ENCODE measurements at regions not wholly inside any gene's neighbourhood (a gene's known extent, or its start where the extent isn't known, plus 50 kb on each side); places are given as distances from the start of the nearest gene placed in this dataset.
"Not testable (repeated sequence)": the region's sequence is repeated elsewhere in the genome, so short reads cannot be mapped to it uniquely, and the experiment has no call there.

GRCh38 chr1:80293818-80294217, 1287.3 kb upstream of the ADGRL4 start:
- DNase-seq (ENCODE audit: low spot score): no peak

- not testable (repeated sequence) for DNase-seq (ENCODE audit: low spot score)
Measured at GRCh38 chr1:80288750-80289149, 1282.2 kb upstream of the ADGRL4 start.

- no peak for DNase-seq (ENCODE audit: low spot score)
Measured at GRCh38 chr1:80282536-80282935, 1276.0 kb upstream of the ADGRL4 start.

GRCh38 chr1:80278936-80279335, 1272.4 kb upstream of the ADGRL4 start:
- DNase-seq (ENCODE audit: low spot score): no peak

GRCh38 chr1:80274256-80274655, 1267.7 kb upstream of the ADGRL4 start:
- DNase-seq (ENCODE audit: low spot score): no peak

- no peak for DNase-seq (ENCODE audit: low spot score)
Measured at GRCh38 chr1:80272495-80272894, 1266.0 kb upstream of the ADGRL4 start.

GRCh38 chr1:80258659-80259058, 1252.1 kb upstream of the ADGRL4 start:
- no peak for DNase-seq (ENCODE audit: low spot score)

- DNase-seq (ENCODE audit: low spot score): no peak
Measured at GRCh38 chr1:80251591-80251990, 1245.1 kb upstream of the ADGRL4 start.

- no peak for DNase-seq (ENCODE audit: low spot score)
Measured at GRCh38 chr1:80251171-80251570, 1244.6 kb upstream of the ADGRL4 start.

GRCh38 chr1:80250573-80251168, 1244.1 kb upstream of the ADGRL4 start:
- DNase-seq (ENCODE audit: low spot score): no peak

- no peak for DNase-seq (ENCODE audit: low spot score)
Measured at GRCh38 chr1:80249699-80250098, 1243.2 kb upstream of the ADGRL4 start.

GRCh38 chr1:80248886-80249285, 1242.4 kb upstream of the ADGRL4 start:
- DNase-seq (ENCODE audit: low spot score): no peak

- no peak for DNase-seq (ENCODE audit: low spot score)
Measured at GRCh38 chr1:80245813-80246212, 1239.3 kb upstream of the ADGRL4 start.

GRCh38 chr1:80244372-80244771, 1237.8 kb upstream of the ADGRL4 start:
- no peak for DNase-seq (ENCODE audit: low spot score)

GRCh38 chr1:80241566-80241965, 1235.0 kb upstream of the ADGRL4 start:
- no peak for DNase-seq (ENCODE audit: low spot score)

- DNase-seq (ENCODE audit: low spot score): no peak
Measured at GRCh38 chr1:80225510-80225909, 1219.0 kb upstream of the ADGRL4 start.

GRCh38 chr1:80221319-80221718, 1214.8 kb upstream of the ADGRL4 start:
- no peak for DNase-seq (ENCODE audit: low spot score)

GRCh38 chr1:80218112-80218511, 1211.6 kb upstream of the ADGRL4 start:
- no peak for DNase-seq (ENCODE audit: low spot score)

GRCh38 chr1:80217377-80217986, 1211.0 kb upstream of the ADGRL4 start:
- DNase-seq (ENCODE audit: low spot score): no peak

GRCh38 chr1:80214888-80215540, 1208.5 kb upstream of the ADGRL4 start:
- DNase-seq (ENCODE audit: low spot score): no peak

GRCh38 chr1:80212948-80213347, 1206.4 kb upstream of the ADGRL4 start:
- DNase-seq (ENCODE audit: low spot score): no peak

- DNase-seq (ENCODE audit: low spot score): no peak
Measured at GRCh38 chr1:80211691-80212380, 1205.3 kb upstream of the ADGRL4 start.

GRCh38 chr1:80202118-80202517, 1195.6 kb upstream of the ADGRL4 start:
- DNase-seq (ENCODE audit: low spot score): no peak
